Activated CD8-positive, alpha-beta T cell treated with anti-CD3 and anti-CD28 coated beads, Interleukin-2, amount 10 ng/mL, durations not matched to agents 7 days and 5 days (primary cell): ENCODE measurements at regions not wholly inside any gene's neighbourhood (a gene's known extent, or its start where the extent isn't known, plus 50 kb on each side); places are given as distances from the start of the nearest gene placed in this dataset.

Source experiments
- ATAC-seq: fragments of 150-1000 bp; cut with Tn5 transposase; one replicate; pipeline ENCODE4 v1.10.0; 2021; ENCODE audit warnings: moderate library complexity
- CTCF ChIA-PET: fragments of 350-600 bp; sonication (Branson Sonifier 250); formaldehyde crosslinking; loops from one replicate; lab custom pipeline; 2021; ENCODE audit warnings: antibody characterized with exemption; lab: Charles Lee
- POLR2A ChIA-PET: fragments of 350-600 bp; sonication (Branson Sonifier 250); formaldehyde crosslinking; loops from one replicate; lab custom pipeline; 2021; ENCODE audit warnings: antibody characterized with exemption; lab: Charles Lee
- DNase-seq: peaks from one replicate; pipeline ENCODE4 v3.0.0-alpha.2; 2020
- H3K27ac Mint-ChIP-seq: one replicate; pipeline ENCODE4 v1.8.0; 2021; ENCODE audit warnings: mild to moderate bottlenecking, mixed read lengths
- H3K27me3 Mint-ChIP-seq: one replicate; pipeline ENCODE4 v1.8.0; 2021; ENCODE audit warnings: low read depth, mixed read lengths
- H3K36me3 Mint-ChIP-seq: one replicate; pipeline ENCODE4 v1.8.0; 2021; ENCODE audit warnings: low read depth, mixed read lengths
- H3K4me1 Mint-ChIP-seq: one replicate; pipeline ENCODE4 v1.8.0; 2021; ENCODE audit warnings: low read depth, mixed read lengths
- H3K4me3 Mint-ChIP-seq: one replicate; pipeline ENCODE4 v1.8.0; 2021; ENCODE audit warnings: mild to moderate bottlenecking, mixed read lengths
- H3K9me3 Mint-ChIP-seq: one replicate; pipeline ENCODE4 v1.8.0; 2022; ENCODE audit warnings: mixed read lengths; ENCODE audit not compliant: insufficient read depth

GRCh38 chr2:52904355-52904891 lies 863.2 kb upstream of the CHAC2 start:
- no peaks in the 10 kb centered on the region for H3K36me3 Mint-ChIP-seq
- no peaks in the 10 kb centered on the region for H3K27me3 Mint-ChIP-seq
- no peak for ATAC-seq
- H3K4me3 Mint-ChIP-seq = no peak overlapping the region
- no peak overlapping the region for H3K27ac Mint-ChIP-seq
- H3K4me1 Mint-ChIP-seq = no peaks in the 10 kb centered on the region
- POLR2A ChIA-PET = no interaction called here
- H3K9me3 Mint-ChIP-seq = peaks cover 21% of the 10 kb centered on the region
- CTCF ChIA-PET = no interaction called here
- no peak for DNase-seq

- ChIA-PET CTCF (no interaction called here), POLR2A (no interaction called here)
- Mint-ChIP-seq H3K27me3 (no peaks in the 10 kb centered on the region), H3K4me1 (no peaks in the 10 kb centered on the region), H3K27ac (no peak overlapping the region), H3K4me3 (no peak overlapping the region), H3K9me3 (peaks cover 37% of the 10 kb centered on the region), H3K36me3 (no peaks in the 10 kb centered on the region)
- DNase-seq (no peak), ATAC-seq (no peak)
Measured at GRCh38 chr2:52897511-52898044, 870.0 kb upstream of the CHAC2 start.

GRCh38 chr2:52895726-52896340 lies 871.8 kb upstream of the CHAC2 start:
- H3K27me3 Mint-ChIP-seq = no peaks in the 10 kb centered on the region
- no peaks in the 10 kb centered on the region for H3K4me1 Mint-ChIP-seq
- no peak for ATAC-seq
- no peak for DNase-seq
- H3K36me3 Mint-ChIP-seq = no peaks in the 10 kb centered on the region
- no peak overlapping the region for H3K4me3 Mint-ChIP-seq
- peaks cover 26% of the 10 kb centered on the region for H3K9me3 Mint-ChIP-seq
- POLR2A ChIA-PET = no interaction called here
- CTCF ChIA-PET = no interaction called here
- no peak overlapping the region for H3K27ac Mint-ChIP-seq

GRCh38 chr2:52886556-52886955 lies 881.0 kb upstream of the CHAC2 start:
- no peak overlapping the region for H3K27ac Mint-ChIP-seq
- no peaks in the 10 kb centered on the region for H3K9me3 Mint-ChIP-seq
- no peak for ATAC-seq
- H3K36me3 Mint-ChIP-seq = no peaks in the 10 kb centered on the region
- ChIA-PET CTCF (no interaction called here), POLR2A (no interaction called here)
- no peak overlapping the region for H3K4me3 Mint-ChIP-seq
- no peaks in the 10 kb centered on the region for H3K4me1 Mint-ChIP-seq
- no peaks in the 10 kb centered on the region for H3K27me3 Mint-ChIP-seq
- DNase-seq = no peak

GRCh38 chr2:52884761-52885352 lies 882.7 kb upstream of the CHAC2 start:
- H3K27ac Mint-ChIP-seq = no peak overlapping the region
- DNase-seq = no peak
- no peaks in the 10 kb centered on the region for H3K9me3 Mint-ChIP-seq
- H3K4me1 Mint-ChIP-seq = no peaks in the 10 kb centered on the region
- no peaks in the 10 kb centered on the region for H3K36me3 Mint-ChIP-seq
- POLR2A ChIA-PET = no interaction called here
- H3K4me3 Mint-ChIP-seq = no peak overlapping the region
- H3K27me3 Mint-ChIP-seq = no peaks in the 10 kb centered on the region
- ATAC-seq = no peak
- CTCF ChIA-PET = no interaction called here

GRCh38 chr2:52882974-52883373 lies 884.6 kb upstream of the CHAC2 start:
- ATAC-seq (no peak), DNase-seq (no peak)
- Mint-ChIP-seq H3K4me1 (no peaks in the 10 kb centered on the region), H3K27me3 (no peaks in the 10 kb centered on the region), H3K4me3 (no peak overlapping the region), H3K27ac (no peak overlapping the region), H3K36me3 (no peaks in the 10 kb centered on the region), H3K9me3 (no peaks in the 10 kb centered on the region)
- POLR2A ChIA-PET = no interaction called here
- CTCF ChIA-PET = no interaction called here

- ATAC-seq = no peak
- CTCF ChIA-PET = no interaction called here
- Mint-ChIP-seq H3K4me1 (no peaks in the 10 kb centered on the region), H3K27me3 (no peaks in the 10 kb centered on the region), H3K27ac (no peak overlapping the region), H3K4me3 (no peak overlapping the region), H3K9me3 (no peaks in the 10 kb centered on the region), H3K36me3 (no peaks in the 10 kb centered on the region)
- no peak for DNase-seq
- POLR2A ChIA-PET = no interaction called here
Measured at GRCh38 chr2:52881606-52882005, 886.0 kb upstream of the CHAC2 start.

GRCh38 chr2:52880872-52881271 lies 886.7 kb upstream of the CHAC2 start:
- H3K27ac Mint-ChIP-seq = no peak overlapping the region
- no peak for DNase-seq
- no peaks in the 10 kb centered on the region for H3K27me3 Mint-ChIP-seq
- H3K4me3 Mint-ChIP-seq = no peak overlapping the region
- H3K36me3 Mint-ChIP-seq = no peaks in the 10 kb centered on the region
- H3K9me3 Mint-ChIP-seq = no peaks in the 10 kb centered on the region
- ChIA-PET POLR2A (no interaction called here), CTCF (no interaction called here)
- ATAC-seq = no peak
- H3K4me1 Mint-ChIP-seq = no peaks in the 10 kb centered on the region

- H3K36me3 Mint-ChIP-seq = no peaks in the 10 kb centered on the region
- no peaks in the 10 kb centered on the region for H3K4me1 Mint-ChIP-seq
- DNase-seq (no peak), ATAC-seq (no peak)
- POLR2A ChIA-PET = no interaction called here
- H3K27ac Mint-ChIP-seq = no peak overlapping the region
- no peaks in the 10 kb centered on the region for H3K9me3 Mint-ChIP-seq
- H3K4me3 Mint-ChIP-seq = no peak overlapping the region
- H3K27me3 Mint-ChIP-seq = no peaks in the 10 kb centered on the region
- CTCF ChIA-PET = no interaction called here
Measured at GRCh38 chr2:52879561-52879960, 888.0 kb upstream of the CHAC2 start.

GRCh38 chr2:52877703-52878102 lies 889.9 kb upstream of the CHAC2 start:
- H3K4me1 Mint-ChIP-seq = no peaks in the 10 kb centered on the region
- CTCF ChIA-PET = no interaction called here
- no peaks in the 10 kb centered on the region for H3K36me3 Mint-ChIP-seq
- POLR2A ChIA-PET = no interaction called here
- H3K27me3 Mint-ChIP-seq = no peaks in the 10 kb centered on the region
- ATAC-seq = no peak
- no peak for DNase-seq
- no peaks in the 10 kb centered on the region for H3K9me3 Mint-ChIP-seq
- H3K4me3 Mint-ChIP-seq = no peak overlapping the region
- H3K27ac Mint-ChIP-seq = no peak overlapping the region

GRCh38 chr2:52874466-52875106 lies 893.0 kb upstream of the CHAC2 start:
- H3K4me3 Mint-ChIP-seq = no peak overlapping the region
- H3K4me1 Mint-ChIP-seq = no peaks in the 10 kb centered on the region

GRCh38 chr2:52862801-52863200 lies 904.8 kb upstream of the CHAC2 start:
- POLR2A ChIA-PET = no interaction called here
- Mint-ChIP-seq H3K27me3 (no peaks in the 10 kb centered on the region), H3K9me3 (no peaks in the 10 kb centered on the region), H3K4me3 (no peak overlapping the region), H3K36me3 (no peaks in the 10 kb centered on the region), H3K4me1 (no peaks in the 10 kb centered on the region), H3K27ac (no peak overlapping the region)
- ATAC-seq (no peak), DNase-seq (no peak)
- CTCF ChIA-PET = no interaction called here

More at GRCh38 chr2:52874466-52875106, 893.0 kb upstream of the CHAC2 start:
- CTCF ChIA-PET = no interaction called here
- Mint-ChIP-seq H3K27ac (no peak overlapping the region), H3K9me3 (no peaks in the 10 kb centered on the region), H3K36me3 (no peaks in the 10 kb centered on the region), H3K27me3 (no peaks in the 10 kb centered on the region)
- ATAC-seq (no peak), DNase-seq (no peak)
- POLR2A ChIA-PET = no interaction called here
